Gastroesophageal sphincter (tissue), 4 donors: ENCODE measurements at regions not wholly inside any gene's neighbourhood (a gene's known extent, or its start where the extent isn't known, plus 50 kb on each side); places are given as distances from the start of the nearest gene placed in this dataset.

Source experiments
- ATAC-seq: fragments of 150-250 bp; one replicate; pipeline ENCODE4 v1.9.1; 2016; ENCODE audit warnings: mild to moderate bottlenecking, moderate library complexity
- H3K27ac ChIP-seq, 4 donors: fragments of 200-600 bp; sonication (generic) in 3 of 4; 1 replicate in 3 of 4; 2 replicates in 1 of 4; pipeline ENCODE4 v1.5.1; 2016 to 2019
- H3K27me3 ChIP-seq: fragments of 200-600 bp; sonication (generic); one replicate; pipeline ENCODE4 v1.5.1; 2019
- H3K36me3 ChIP-seq, 2 donors: fragments of 200-600 bp; sonication (generic); one replicate each; pipeline ENCODE4 v1.5.1; 2019; ENCODE audit warnings: control low read depth in 1 of 2
- H3K4me1 ChIP-seq, 3 donors: fragments of 200-600 bp; sonication (generic); 1 replicate in 2 of 3; 2 replicates in 1 of 3; pipeline ENCODE4 v1.5.1; 2016 to 2019; ENCODE audit warnings: control low read depth in 2 of 3
- H3K4me3 ChIP-seq, 2 donors: fragments of 200-600 bp; sonication (generic); one replicate each; pipeline ENCODE4 v1.5.1; 2019; ENCODE audit warnings: mild to moderate bottlenecking in 1 of 2, moderate library complexity in 1 of 2
- H3K9me3 ChIP-seq, 3 donors: fragments of 200-600 bp; sonication (generic); one replicate each; pipeline ENCODE4 v1.5.1; 2017 to 2019; ENCODE audit warnings: control low read depth in 2 of 3
- CTCF ChIP-seq, 4 experiments: fragments of 200-600 bp in 2 of 4; fragments of 450-650 bp in 2 of 4; sonication (generic) in 1 of 4; IDR thresholded peaks; one replicate each; pipeline ENCODE4 v1.5.1; 2017 to 2019; ENCODE audit warnings: antibody characterized with exemption in 4 of 4, mild to moderate bottlenecking in 2 of 4, moderate library complexity in 2 of 4
- EP300 ChIP-seq: sonication (generic); formaldehyde crosslinking; IDR thresholded peaks from one replicate; pipeline ENCODE4 v1.6.1; 2017; ENCODE audit warnings: antibody characterized with exemption, mild to moderate bottlenecking
- POLR2A ChIP-seq, 2 donors: fragments of 450-650 bp; IDR thresholded peaks; one replicate each; pipeline ENCODE4 v1.6.1; 2017; ENCODE audit warnings: antibody characterized with exemption in 2 of 2, mild to moderate bottlenecking in 2 of 2, moderate library complexity in 1 of 2
- POLR2AphosphoS5 ChIP-seq: sonication (generic); formaldehyde crosslinking; IDR thresholded peaks from one replicate; pipeline ENCODE4 v1.6.1; 2017; ENCODE audit warnings: antibody characterized with exemption
- WGBS, 2 donors: methylation state at CpG; one replicate each; pipeline ENCODE4 v1.1.5; 2018; ENCODE audit warnings: low coverage in 1 of 2; 5-methylcytosine and 5-hydroxymethylcytosine counted together

- no peaks in the 10 kb centered on the region for H3K36me3 ChIP-seq
- TF ChIP-seq EP300 = no peak
- no peak for TF ChIP-seq CTCF (IDR thresholded peaks at IDR 0.05)
- TF ChIP-seq POLR2A (IDR thresholded peaks at IDR 0.05) = no peak
- no peak for TF ChIP-seq POLR2AphosphoS5
- 90 to 96% methylated on average over 5 of the region's 5 CpGs for WGBS, 2 donors
- no peak overlapping the region for H3K4me3 ChIP-seq
- H3K27me3 ChIP-seq = peaks cover 6% of the 10 kb centered on the region
- H3K9me3 ChIP-seq = no peaks in the 10 kb centered on the region
- H3K27ac ChIP-seq = no peak overlapping the region
- no peaks in the 10 kb centered on the region for H3K4me1 ChIP-seq
- ATAC-seq = no peak
Observed at GRCh38 chr21:32881458-32881857, 109.9 kb upstream of the PAXBP1 start.

GRCh38 chr21:32884062-32884461, 112.5 kb upstream of the PAXBP1 start:
- Histone ChIP-seq H3K36me3 (no peaks in the 10 kb centered on the region), H3K27me3 (peaks cover 6% of the 10 kb centered on the region), H3K4me1 (no peaks in the 10 kb centered on the region), H3K4me3 (no peak overlapping the region), H3K9me3 (no peaks in the 10 kb centered on the region), H3K27ac (no peak overlapping the region)
- 69 to 76% methylated on average over 8 of the region's 9 CpGs for WGBS, 2 donors
- ATAC-seq = no peak
- TF ChIP-seq EP300 (no peak), CTCF (IDR thresholded peaks at IDR 0.05) (no peak), POLR2AphosphoS5 (no peak), POLR2A (IDR thresholded peaks at IDR 0.05) (no peak)

- H3K9me3 ChIP-seq = no peaks in the 10 kb centered on the region
- H3K27me3 ChIP-seq = peaks cover 6% of the 10 kb centered on the region
- no peak for ATAC-seq
- no peaks in the 10 kb centered on the region for H3K4me1 ChIP-seq
- H3K4me3 ChIP-seq = no peak overlapping the region
- WGBS, 2 donors = 78 to 85% methylated on average over 6 to 8 of the region's 9 CpGs
- TF ChIP-seq POLR2AphosphoS5 (no peak), EP300 (no peak), CTCF (IDR thresholded peaks at IDR 0.05) (no peak), POLR2A (IDR thresholded peaks at IDR 0.05) (no peak)
- H3K27ac ChIP-seq = no peak overlapping the region
- no peaks in the 10 kb centered on the region for H3K36me3 ChIP-seq
Observed at GRCh38 chr21:32886339-32886738, 114.8 kb upstream of the PAXBP1 start.

GRCh38 chr21:32887026-32887425, 115.5 kb upstream of the PAXBP1 start:
- Histone ChIP-seq H3K36me3 (no peaks in the 10 kb centered on the region), H3K27me3 (peaks cover 6% of the 10 kb centered on the region), H3K9me3 (no peaks in the 10 kb centered on the region), H3K27ac (no peak overlapping the region), H3K4me1 (no peaks in the 10 kb centered on the region), H3K4me3 (no peak overlapping the region)
- TF ChIP-seq CTCF (IDR thresholded peaks at IDR 0.05) = no peak
- 40% methylated on average over 1 of the region's 1 CpG; no CpG with 5 or more reads in 1 of the 2 donors for WGBS, 2 donors
- no peak for ATAC-seq

- H3K36me3 ChIP-seq = no peaks in the 10 kb centered on the region
- TF ChIP-seq POLR2AphosphoS5 (no peak), EP300 (no peak), CTCF (IDR thresholded peaks at IDR 0.05) (no peak), POLR2A (IDR thresholded peaks at IDR 0.05) (no peak)
- no peak overlapping the region for H3K27ac ChIP-seq
- H3K9me3 ChIP-seq = no peaks in the 10 kb centered on the region
- H3K27me3 ChIP-seq = peaks cover 6% of the 10 kb centered on the region
- no peaks in the 10 kb centered on the region for H3K4me1 ChIP-seq
- ATAC-seq = no peak
- H3K4me3 ChIP-seq = no peak overlapping the region
- 50 to 57% methylated on average over 1 to 2 of the region's 3 CpGs for WGBS, 2 donors
Observed at GRCh38 chr21:32888971-32889370, 117.4 kb upstream of the PAXBP1 start.
